Keratinocyte (primary cell): ENCODE measurements at regions not wholly inside any gene's neighbourhood (a gene's known extent, or its start where the extent isn't known, plus 50 kb on each side); places are given as distances from the start of the nearest gene placed in this dataset.

Experiments used
- EZH2 ChIP-seq: IDR thresholded peaks from one replicate; pipeline ENCODE4 v1.6.1; 2012; ENCODE audit warnings: inconsistent platforms, mild to moderate bottlenecking, low read length, moderate library complexity
- TF ChIP-seq, protein P1 (sequence below), 3 experiments: IDR thresholded peaks in 1 of 3; conservative IDR thresholded peaks in 1 of 3; optimal IDR thresholded peaks in 1 of 3; 2 replicates in 2 of 3; 3 replicates in 1 of 3; pipeline versions ENCODE3 to v1.5.1; 2011; ENCODE audit warnings: low read length in 3 of 3, mild to moderate bottlenecking in 3 of 3, moderate library complexity in 2 of 3, control low read depth in 1 of 3, inconsistent platforms in 1 of 3; ENCODE audit not compliant: insufficient read depth in 2 of 3; ENCODE audit errors: extremely low read depth in 1 of 3

DNA sequence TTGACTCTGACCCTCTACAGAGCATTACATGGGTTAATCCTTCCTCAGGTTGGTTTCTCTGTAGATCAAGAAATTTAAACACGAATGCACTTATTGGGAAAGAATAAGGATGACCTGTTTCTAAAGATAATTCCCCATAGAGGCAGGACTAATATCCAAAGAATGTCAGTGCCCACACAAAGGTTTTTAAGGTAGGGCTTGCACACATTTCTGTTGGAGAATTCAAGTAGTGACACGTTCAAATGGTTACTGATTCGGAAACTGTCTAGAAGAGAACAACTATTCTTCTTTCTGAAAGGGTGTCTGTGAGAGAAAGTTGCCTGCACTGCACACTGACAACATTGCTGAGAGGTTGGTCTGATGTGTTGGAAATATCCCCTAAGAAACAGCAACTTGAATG lies 167.3 kb downstream of the ZNF326 start:
- TF ChIP-seq, protein P1, sequence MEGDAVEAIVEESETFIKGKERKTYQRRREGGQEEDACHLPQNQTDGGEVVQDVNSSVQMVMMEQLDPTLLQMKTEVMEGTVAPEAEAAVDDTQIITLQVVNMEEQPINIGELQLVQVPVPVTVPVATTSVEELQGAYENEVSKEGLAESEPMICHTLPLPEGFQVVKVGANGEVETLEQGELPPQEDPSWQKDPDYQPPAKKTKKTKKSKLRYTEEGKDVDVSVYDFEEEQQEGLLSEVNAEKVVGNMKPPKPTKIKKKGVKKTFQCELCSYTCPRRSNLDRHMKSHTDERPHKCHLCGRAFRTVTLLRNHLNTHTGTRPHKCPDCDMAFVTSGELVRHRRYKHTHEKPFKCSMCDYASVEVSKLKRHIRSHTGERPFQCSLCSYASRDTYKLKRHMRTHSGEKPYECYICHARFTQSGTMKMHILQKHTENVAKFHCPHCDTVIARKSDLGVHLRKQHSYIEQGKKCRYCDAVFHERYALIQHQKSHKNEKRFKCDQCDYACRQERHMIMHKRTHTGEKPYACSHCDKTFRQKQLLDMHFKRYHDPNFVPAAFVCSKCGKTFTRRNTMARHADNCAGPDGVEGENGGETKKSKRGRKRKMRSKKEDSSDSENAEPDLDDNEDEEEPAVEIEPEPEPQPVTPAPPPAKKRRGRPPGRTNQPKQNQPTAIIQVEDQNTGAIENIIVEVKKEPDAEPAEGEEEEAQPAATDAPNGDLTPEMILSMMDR (optimal IDR thresholded peaks at IDR 0.05 in 1 of 3, IDR thresholded peaks at IDR 0.05 in 1 of 3, conservative IDR thresholded peaks at IDR 0.05 in 1 of 3; ENCODE audit: extremely low read depth in 1 of 3, insufficient read depth in 2 of 3, low read length in 3 of 3) = no peak
- no peak for TF ChIP-seq EZH2
